Endothelial cell of umbilical vein (primary cell): ENCODE measurements at regions not wholly inside any gene's neighbourhood (a gene's known extent, or its start where the extent isn't known, plus 50 kb on each side); places are given as distances from the start of the nearest gene placed in this dataset.

Experiments used
- BruUV-seq: library from RNA; stranded (reverse); fragments of 400-500 nt; replicated peaks from 2 replicates; lab custom pipeline; 2021; lab: Mats Ljungman, UMichigan
- CTCF ChIA-PET: fragments of 300-600, 350-600 bp; sonication (Branson Sonifier 250); formaldehyde crosslinking; loops from one replicate; lab custom pipeline; 2021; ENCODE audit warnings: antibody characterized with exemption, inconsistent platforms; lab: Charles Lee
- POLR2A ChIA-PET: fragments of 300-600, 350-600 bp; sonication (Branson Sonifier 250); formaldehyde crosslinking; loops from one replicate; lab custom pipeline; 2021; ENCODE audit warnings: antibody characterized with exemption, inconsistent platforms; lab: Charles Lee
- DNase-seq: peaks from one replicate; pipeline ENCODE4 v3.0.0-alpha.2; 2011; ENCODE audit warnings: low read depth, low spot score
- FAIRE-seq: peaks from 2 replicates; lab custom pipeline; 2011; peaks lifted over from hg19 to GRCh38; lab: Jason Lieb, UNC
- H2AFZ ChIP-seq: 2 replicates; pipeline ENCODE4 v1.6.0; 2012; ENCODE audit warnings: low read depth, low read length, control low read depth, inconsistent platforms
- H3K27ac ChIP-seq: 2 replicates; pipeline ENCODE4 v1.5.1; 2011; ENCODE audit warnings: low read depth, mild to moderate bottlenecking, control low read depth, low read length, moderate library complexity; ENCODE audit not compliant: insufficient read depth
- H3K27me3 ChIP-seq, 2 experiments: 2 replicates each; pipeline versions ENCODE4 v1.6.0 to v1.6.1; 2011; ENCODE audit warnings: low read length in 2 of 2, mixed read lengths in 1 of 2; ENCODE audit not compliant: control insufficient read depth in 2 of 2, insufficient read depth in 2 of 2
- H3K36me3 ChIP-seq, 2 experiments: 2 replicates in 1 of 2; 3 replicates in 1 of 2; pipeline ENCODE4 v1.5.1; 2011; ENCODE audit warnings: low read length in 2 of 2, mild to moderate bottlenecking in 1 of 2, moderate library complexity in 1 of 2; ENCODE audit not compliant: control insufficient read depth in 2 of 2, insufficient read depth in 2 of 2; ENCODE audit errors: extremely low read depth in 1 of 2
- H3K4me1 ChIP-seq: 3 replicates; pipeline ENCODE4 v1.5.1; 2011; ENCODE audit warnings: mild to moderate bottlenecking, low read length; ENCODE audit not compliant: control insufficient read depth, insufficient read depth; ENCODE audit errors: extremely low read depth
- H3K4me2 ChIP-seq: 2 replicates; pipeline ENCODE4 v1.6.1; 2011; ENCODE audit warnings: low read length, control low read depth, mixed read lengths; ENCODE audit not compliant: insufficient read depth
- H3K4me3 ChIP-seq, 3 experiments: fragments of 200-600 bp in 1 of 3; sonication (generic), shearing (Covaris generic) in 1 of 3; replicated peaks in 1 of 3; 2 replicates each; pipeline ENCODE4 v1.5.1; 2011 to 2016; ENCODE audit warnings: control low read depth in 3 of 3, low read length in 3 of 3, mild to moderate bottlenecking in 2 of 3, inconsistent platforms in 1 of 3, low read depth in 1 of 3, moderate library complexity in 1 of 3; ENCODE audit not compliant: insufficient read depth in 1 of 3
- H3K79me2 ChIP-seq: 2 replicates; pipeline ENCODE4 v1.6.0; 2012; ENCODE audit warnings: low read length, inconsistent platforms; ENCODE audit not compliant: control insufficient read depth, insufficient read depth
- H3K9ac ChIP-seq: replicated peaks from 2 replicates; pipeline ENCODE3; 2011; ENCODE audit warnings: low read length, control low read depth; ENCODE audit not compliant: insufficient read depth; ENCODE audit errors: extremely low read depth
- H3K9me1 ChIP-seq: replicated peaks from 3 replicates; pipeline ENCODE4 v1.6.0; 2011; ENCODE audit warnings: mild to moderate bottlenecking, low read length; ENCODE audit not compliant: control insufficient read depth, insufficient read depth; ENCODE audit errors: extremely low read depth
- H3K9me3 ChIP-seq: replicated peaks from 2 replicates; pipeline ENCODE4 v1.5.1; 2012; ENCODE audit warnings: low read length, inconsistent platforms; ENCODE audit not compliant: control insufficient read depth, insufficient read depth
- H4K20me1 ChIP-seq: replicated peaks from 2 replicates; pipeline ENCODE3; 2011; ENCODE audit warnings: mild to moderate bottlenecking, low read length; ENCODE audit not compliant: control insufficient read depth, insufficient read depth; ENCODE audit errors: extremely low read depth
- EZH2 ChIP-seq: IDR thresholded peaks from 2 replicates; pipeline ENCODE4 v1.6.1; 2012; ENCODE audit warnings: borderline replicate concordance, low read depth, mild to moderate bottlenecking, moderate library complexity, low read length, inconsistent platforms; ENCODE audit not compliant: severe bottlenecking
- FOS ChIP-seq: IDR thresholded peaks from 2 replicates; pipeline ENCODE4 v1.6.1; 2011; ENCODE audit warnings: mild to moderate bottlenecking, low read length, moderate library complexity, borderline replicate concordance; ENCODE audit not compliant: insufficient read depth
- GATA2 ChIP-seq: IDR thresholded peaks from 2 replicates; pipeline ENCODE4 v1.7.0; 2011; ENCODE audit warnings: low read depth, mild to moderate bottlenecking, moderate library complexity, mixed read lengths, low read length; ENCODE audit not compliant: insufficient read length, insufficient read depth
- JUN ChIP-seq: IDR thresholded peaks from 2 replicates; pipeline ENCODE4 v1.6.1; 2011; ENCODE audit warnings: borderline replicate concordance, low read depth; ENCODE audit not compliant: insufficient read length, insufficient read depth
- MYC ChIP-seq: IDR thresholded peaks from one replicate; pipeline ENCODE4 v1.6.1; 2011; ENCODE audit warnings: mild to moderate bottlenecking, low read depth, low read length
- POLR2A ChIP-seq: IDR thresholded peaks from 2 replicates; pipeline ENCODE4 v1.6.1; 2012; ENCODE audit warnings: low read depth, mild to moderate bottlenecking, control low read depth, low read length
- POLR2AphosphoS5 ChIP-seq: IDR thresholded peaks from 2 replicates; pipeline ENCODE4 v1.6.1; 2012; ENCODE audit warnings: low read depth, mild to moderate bottlenecking, control low read depth, low read length, moderate library complexity; ENCODE audit not compliant: insufficient read depth
- dilution Hi-C: fragments of 300-500 bp; cut with MboI; formaldehyde crosslinking; loops from one replicate; pipeline ENCODE4 v1.15.0; 2019; ENCODE audit warnings: low sequenced_read_pairs; ENCODE audit not compliant: extremely low pct_ligation_motif_present
- intact Hi-C: fragments of 100-400 bp; cut with micrococcal nuclease; formaldehyde crosslinking; loops from one replicate; pipeline ENCODE4 v1.10.0; 2022
- TF ChIP-seq, protein P1 (sequence below), 2 donors: IDR thresholded peaks; 1 replicate in 1 of 2; 2 replicates in 1 of 2; pipeline ENCODE4 v1.5.1; 2011; ENCODE audit warnings: low read length in 2 of 2, mild to moderate bottlenecking in 2 of 2, moderate library complexity in 2 of 2, control low read depth in 1 of 2, inconsistent platforms in 1 of 2, low read depth in 1 of 2; ENCODE audit not compliant: insufficient read depth in 1 of 2; ENCODE audit errors: extremely low read depth in 1 of 2
- TF ChIP-seq, protein P2 (sequence below): IDR thresholded peaks from 2 replicates; pipeline ENCODE4 v1.6.1; 2011; ENCODE audit not compliant: insufficient read depth, insufficient read length

DNA sequence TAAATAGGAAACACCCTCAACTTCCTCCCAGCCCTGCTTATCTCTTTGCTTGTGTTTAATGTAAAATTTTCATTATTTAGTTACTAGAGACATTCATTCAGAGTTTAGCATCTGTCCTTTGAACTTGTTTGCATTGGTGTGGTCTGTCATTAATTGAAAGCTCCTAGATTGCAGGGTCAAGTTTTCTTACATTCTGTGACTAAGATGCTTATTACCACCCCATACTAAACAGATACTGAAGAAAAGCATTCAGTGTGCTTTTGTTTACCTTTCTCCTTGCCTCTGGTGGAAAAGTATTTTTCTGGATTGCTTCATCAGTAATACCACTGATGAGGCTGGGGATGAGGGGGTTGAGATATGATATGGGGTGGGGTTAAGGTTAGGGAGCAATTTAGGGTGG is 199.0 kb downstream of the SAMD5 start:
- FAIRE-seq, result peak; percentile 49
- intact Hi-C loops, result no loop called here
- ChIA-PET POLR2A (no interaction called here), CTCF (no interaction called here)
- TF ChIP-seq, protein P1, sequence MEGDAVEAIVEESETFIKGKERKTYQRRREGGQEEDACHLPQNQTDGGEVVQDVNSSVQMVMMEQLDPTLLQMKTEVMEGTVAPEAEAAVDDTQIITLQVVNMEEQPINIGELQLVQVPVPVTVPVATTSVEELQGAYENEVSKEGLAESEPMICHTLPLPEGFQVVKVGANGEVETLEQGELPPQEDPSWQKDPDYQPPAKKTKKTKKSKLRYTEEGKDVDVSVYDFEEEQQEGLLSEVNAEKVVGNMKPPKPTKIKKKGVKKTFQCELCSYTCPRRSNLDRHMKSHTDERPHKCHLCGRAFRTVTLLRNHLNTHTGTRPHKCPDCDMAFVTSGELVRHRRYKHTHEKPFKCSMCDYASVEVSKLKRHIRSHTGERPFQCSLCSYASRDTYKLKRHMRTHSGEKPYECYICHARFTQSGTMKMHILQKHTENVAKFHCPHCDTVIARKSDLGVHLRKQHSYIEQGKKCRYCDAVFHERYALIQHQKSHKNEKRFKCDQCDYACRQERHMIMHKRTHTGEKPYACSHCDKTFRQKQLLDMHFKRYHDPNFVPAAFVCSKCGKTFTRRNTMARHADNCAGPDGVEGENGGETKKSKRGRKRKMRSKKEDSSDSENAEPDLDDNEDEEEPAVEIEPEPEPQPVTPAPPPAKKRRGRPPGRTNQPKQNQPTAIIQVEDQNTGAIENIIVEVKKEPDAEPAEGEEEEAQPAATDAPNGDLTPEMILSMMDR (IDR thresholded peaks at IDR 0.05; ENCODE audit: extremely low read depth in 1 of 2, insufficient read depth in 1 of 2, low read depth in 1 of 2, low read length in 2 of 2), result no peak
- no peak for TF ChIP-seq POLR2AphosphoS5
- Histone ChIP-seq H3K9me1 (no peaks in the 10 kb centered on the region), H3K9me3 (no peaks in the 10 kb centered on the region), H4K20me1 (no peaks in the 10 kb centered on the region), H3K36me3 (no peaks in the 10 kb centered on the region), H3K79me2 (no peaks in the 10 kb centered on the region), H3K27me3 (no peaks in the 10 kb centered on the region), H3K4me1 (peaks cover 3% of the 10 kb centered on the region), H3K4me3 (no peak overlapping the region), H3K4me2 (no peak overlapping the region), H3K27ac (no peak overlapping the region), H2AFZ (peak overlapping the region; percentile 25), H3K9ac (no peak overlapping the region)
- dilution Hi-C loops, result no loop called here
- peak; percentile 4 for DNase-seq
- BruUV-seq, result no TSS peak

DNA sequence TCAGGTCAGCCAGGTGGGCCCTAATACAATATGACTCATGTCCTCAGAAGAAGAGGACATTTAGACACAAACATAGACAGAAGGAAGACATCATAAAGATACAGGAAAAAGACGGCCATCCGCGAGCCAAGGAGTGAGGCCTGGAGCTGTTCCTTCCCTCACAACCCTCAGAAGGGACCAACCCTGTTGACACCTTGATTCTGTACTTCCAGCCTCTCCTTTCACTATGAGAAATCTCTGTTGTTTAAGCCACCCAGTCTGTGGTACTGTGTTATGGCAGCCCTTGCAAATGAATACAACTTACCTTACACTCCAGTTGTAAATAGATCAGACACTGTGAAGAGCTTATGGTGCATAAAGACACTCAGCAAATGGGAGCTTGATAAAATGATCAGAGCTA is 199.7 kb downstream of the SAMD5 start:
- Histone ChIP-seq H3K4me3 (no peak overlapping the region), H3K27ac (no peak overlapping the region), H3K9me1 (no peaks in the 10 kb centered on the region), H3K36me3 (no peaks in the 10 kb centered on the region), H3K27me3 (no peaks in the 10 kb centered on the region), H3K79me2 (no peaks in the 10 kb centered on the region), H4K20me1 (no peaks in the 10 kb centered on the region), H3K4me2 (no peak overlapping the region), H2AFZ (no peak overlapping the region), H3K4me1 (peaks cover 3% of the 10 kb centered on the region), H3K9me3 (no peaks in the 10 kb centered on the region), H3K9ac (no peak overlapping the region)
- DNase-seq, result no peak
- dilution Hi-C loops (no loop called here), intact Hi-C loops (no loop called here)
- CTCF ChIA-PET, result no interaction called here
- TF ChIP-seq, protein P1 (IDR thresholded peaks at IDR 0.05; ENCODE audit: extremely low read depth in 1 of 2, insufficient read depth in 1 of 2, low read depth in 1 of 2, low read length in 2 of 2), result no peak
- no peak for TF ChIP-seq JUN
- TF ChIP-seq GATA2, result no peak
- no peak for TF ChIP-seq MYC
- no peak for TF ChIP-seq FOS
- TF ChIP-seq EZH2, result no peak
- TF ChIP-seq POLR2AphosphoS5, result no peak
- TF ChIP-seq, protein P2, sequence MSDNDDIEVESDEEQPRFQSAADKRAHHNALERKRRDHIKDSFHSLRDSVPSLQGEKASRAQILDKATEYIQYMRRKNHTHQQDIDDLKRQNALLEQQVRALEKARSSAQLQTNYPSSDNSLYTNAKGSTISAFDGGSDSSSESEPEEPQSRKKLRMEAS, result no peak
- no peak for TF ChIP-seq POLR2A
- FAIRE-seq, result no peak
- no TSS peak for BruUV-seq
- POLR2A ChIA-PET, result no interaction called here
